ENCODE measurements at regions not wholly inside any gene's neighbourhood (a gene's known extent, or its start where the extent isn't known, plus 50 kb on each side); places are given as distances from the start of the nearest gene placed in this dataset.

GRCh38 chr11:45518141-45518832 is 147.1 kb downstream of the CHST1 start:
- Histone ChIP-seq H3K4me2 (ENCODE audit: low read depth, low read length) (no peak overlapping the region), H3K4ac (ENCODE audit: low read depth, low read length) (no peak overlapping the region), H3K4me3 (ENCODE audit: insufficient read depth, low read depth, low read length) (no peak overlapping the region), H3K18ac (ENCODE audit: low read depth, low read length) (no peak overlapping the region), H2BK20ac (ENCODE audit: low read depth, low read length) (no peak overlapping the region), H3K4me1 (ENCODE audit: control insufficient read depth, insufficient read depth, low read length) (no peaks in the 10 kb centered on the region), H2BK120ac (ENCODE audit: low read depth, low read length) (no peak overlapping the region), H3K27me3 (ENCODE audit: control insufficient read depth, insufficient read depth, low read length) (no peaks in the 10 kb centered on the region), H3K9ac (ENCODE audit: low read depth, low read length) (no peak overlapping the region), H2AFZ (replicated peaks; ENCODE audit: low read length, poor library complexity) (no peak overlapping the region), H3K79me1 (ENCODE audit: low read depth in 1 of 2, low read length in 2 of 2) (no peaks in the 10 kb centered on the region), H2BK5ac (ENCODE audit: low read depth, low read length, poor library complexity, severe bottlenecking) (no peak overlapping the region), H4K91ac (ENCODE audit: insufficient read depth, low read depth, low read length) (no peak overlapping the region), H3K14ac (replicated peaks; ENCODE audit: low read depth, low read length) (no peak overlapping the region), H4K20me1 (ENCODE audit: insufficient read depth, low read length) (no peaks in the 10 kb centered on the region), H4K5ac (ENCODE audit: low read depth, low read length) (no peak overlapping the region), H2AK9ac (replicated peaks; ENCODE audit: low read depth, low read length, poor library complexity) (no peak overlapping the region), H3K27ac (ENCODE audit: insufficient read depth, low read length) (no peak overlapping the region), H3K9me3 (ENCODE audit: control insufficient read depth, insufficient read depth, low read length) (no peaks in the 10 kb centered on the region), H3K56ac (ENCODE audit: extremely low read depth, insufficient read depth, low read length) (no peak overlapping the region), H3K36me3 (ENCODE audit: control insufficient read depth, insufficient read depth, low read length) (no peaks in the 10 kb centered on the region), H4K8ac (ENCODE audit: low read depth in 2 of 2, low read length in 2 of 2) (no peak overlapping the region), H3K23ac (ENCODE audit: low read depth, low read length) (no peak overlapping the region), H3K9me1 (ENCODE audit: insufficient read depth, low read length) (no peaks in the 10 kb centered on the region), H2AK5ac (ENCODE audit: low read depth, low read length) (no peak overlapping the region), H2BK15ac (ENCODE audit: low read depth, low read length) (no peak overlapping the region)
- BruUV-seq (replicated peaks): no TSS peak
- in situ Hi-C loops (cut with MboI; ENCODE audit: low sequenced_read_pairs) (no loop called here), dilution Hi-C loops (cut with HindIII; ENCODE audit: low sequenced_read_pairs, unreplicated experiment) (no loop called here), intact Hi-C loops (cut with micrococcal nuclease) (no loop called here)
- no peak for TF ChIP-seq MXI1 (IDR thresholded peaks at IDR 0.05; ENCODE audit: borderline replicate concordance, low read depth, low read length)
- TF ChIP-seq RAD21 (IDR thresholded peaks at IDR 0.05; ENCODE audit: low read length): no peak
- DNase-seq: no peak
- POLR2A ChIA-PET (ENCODE audit: unreplicated experiment): no interaction called here
- CTCF ChIA-PET: no interaction called here
- no peak for ATAC-seq (ENCODE audit: low read depth)
- 62% methylated on average over 5 of the region's 22 CpGs; no CpG with 5 or more reads in 1 of the 2 experiments for WGBS, 2 experiments (ENCODE audit: extremely low coverage in 2 of 2, insufficient read length in 1 of 2)

Data from IMR-90 (cell line).